Activated naive CD4-positive, alpha-beta T cell treated with anti-CD3 and anti-CD28 coated beads for 36 hours (primary cell): ENCODE measurements at regions not wholly inside any gene's neighbourhood (a gene's known extent, or its start where the extent isn't known, plus 50 kb on each side); places are given as distances from the start of the nearest gene placed in this dataset.
"Not testable (repeated sequence)": the region's sequence is repeated elsewhere in the genome, so short reads cannot be mapped to it uniquely, and the experiment has no call there.

ENCODE experiments used
- CTCF ChIA-PET: fragments of 350-600 bp; sonication (Branson Sonifier 250); formaldehyde crosslinking; loops from one replicate; lab custom pipeline; 2021; ENCODE audit warnings: antibody characterized with exemption; lab: Charles Lee
- DNase-seq: peaks from one replicate; pipeline ENCODE4 v3.0.0-alpha.2; 2020
- H3K27ac Mint-ChIP-seq: one replicate; pipeline ENCODE4 v1.8.0; 2021; ENCODE audit warnings: mild to moderate bottlenecking, mixed read lengths
- H3K27me3 Mint-ChIP-seq: one replicate; pipeline ENCODE4 v1.8.0; 2021; ENCODE audit warnings: low read depth, mixed read lengths
- H3K36me3 Mint-ChIP-seq: one replicate; pipeline ENCODE4 v1.8.0; 2021; ENCODE audit warnings: low read depth, mixed read lengths
- H3K4me1 Mint-ChIP-seq: one replicate; pipeline ENCODE4 v1.8.0; 2021; ENCODE audit warnings: low read depth, mixed read lengths
- H3K4me3 Mint-ChIP-seq: one replicate; pipeline ENCODE4 v1.8.0; 2021; ENCODE audit warnings: mild to moderate bottlenecking, moderate library complexity, mixed read lengths
- H3K9me3 Mint-ChIP-seq: one replicate; pipeline ENCODE4 v1.8.0; 2021; ENCODE audit warnings: mixed read lengths
- intact Hi-C: fragments of 100-400 bp; cut with micrococcal nuclease; formaldehyde crosslinking; loops from one replicate; pipeline ENCODE4 v1.15.1; 2023

DNA sequence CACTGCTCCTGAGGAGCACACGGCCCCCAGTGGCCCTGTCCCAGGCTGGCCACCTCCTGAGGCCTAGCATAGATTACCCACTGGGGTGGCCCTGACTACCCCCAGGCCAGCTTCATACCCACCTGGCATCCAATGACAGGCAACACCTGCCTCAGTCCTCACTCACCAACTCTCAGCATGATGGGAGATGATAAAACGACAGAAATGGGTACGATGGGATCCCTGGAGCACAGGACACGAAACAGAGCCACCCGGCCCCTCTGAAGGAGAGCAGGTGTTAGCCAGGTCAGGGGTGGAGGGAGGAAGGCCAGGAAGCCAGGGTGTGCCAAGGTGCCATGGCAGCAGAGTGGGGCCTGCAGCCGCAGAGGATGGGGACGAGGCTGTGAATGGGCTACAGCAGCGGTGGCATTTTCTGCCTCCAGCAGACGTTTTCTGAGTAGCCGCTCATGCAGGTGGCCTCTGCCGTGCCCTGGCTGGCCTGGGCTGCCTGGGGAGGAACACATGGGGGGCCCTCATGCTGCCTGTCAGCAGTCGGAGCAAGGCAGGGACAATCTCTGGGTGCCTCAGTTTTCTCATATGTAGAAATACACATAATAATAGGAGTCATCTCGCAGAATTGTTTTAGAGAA is 50.2 kb upstream of the FGF3 start:
- peaks cover 14% of the 10 kb centered on the region for H3K27me3 Mint-ChIP-seq
- CTCF ChIA-PET = no interaction called here
- no peak overlapping the region for H3K4me3 Mint-ChIP-seq
- no peaks in the 10 kb centered on the region for H3K4me1 Mint-ChIP-seq
- no peak overlapping the region for H3K27ac Mint-ChIP-seq
- no peaks in the 10 kb centered on the region for H3K36me3 Mint-ChIP-seq
- peaks cover 2% of the 10 kb centered on the region for H3K9me3 Mint-ChIP-seq
- DNase-seq = no peak
- intact Hi-C loops = no loop called here

DNA sequence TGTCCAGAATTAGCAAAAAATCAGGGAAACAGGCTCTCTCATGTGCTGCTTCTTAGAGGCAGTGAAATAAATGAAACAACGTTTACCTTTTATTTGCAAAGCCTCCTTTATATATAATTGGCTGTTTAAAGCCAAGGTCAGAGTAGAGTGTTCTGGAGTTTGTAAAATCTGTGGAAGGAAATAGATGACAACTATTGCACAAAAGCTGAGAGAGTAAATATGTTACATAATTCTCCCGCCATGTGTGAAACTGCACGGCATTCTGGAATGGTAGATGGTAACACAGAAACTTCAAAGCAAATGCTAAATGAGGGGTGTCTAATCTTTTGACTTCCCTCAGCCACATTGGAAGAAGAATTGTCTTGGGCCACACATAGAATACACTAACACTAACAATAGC is 51.5 kb upstream of the FGF3 start:
- peaks cover 2% of the 10 kb centered on the region for H3K9me3 Mint-ChIP-seq
- peaks cover 14% of the 10 kb centered on the region for H3K27me3 Mint-ChIP-seq
- H3K36me3 Mint-ChIP-seq = no peaks in the 10 kb centered on the region
- no peak overlapping the region for H3K4me3 Mint-ChIP-seq
- no peaks in the 10 kb centered on the region for H3K4me1 Mint-ChIP-seq
- intact Hi-C loops = no loop called here
- H3K27ac Mint-ChIP-seq = no peak overlapping the region
- CTCF ChIA-PET = interaction anchor here (0.6 kb wide), 1 partner anchor 771 kb away, joined by 3 read pairs; no protein-coding TSS in a partner anchor
- no peak for DNase-seq

DNA sequence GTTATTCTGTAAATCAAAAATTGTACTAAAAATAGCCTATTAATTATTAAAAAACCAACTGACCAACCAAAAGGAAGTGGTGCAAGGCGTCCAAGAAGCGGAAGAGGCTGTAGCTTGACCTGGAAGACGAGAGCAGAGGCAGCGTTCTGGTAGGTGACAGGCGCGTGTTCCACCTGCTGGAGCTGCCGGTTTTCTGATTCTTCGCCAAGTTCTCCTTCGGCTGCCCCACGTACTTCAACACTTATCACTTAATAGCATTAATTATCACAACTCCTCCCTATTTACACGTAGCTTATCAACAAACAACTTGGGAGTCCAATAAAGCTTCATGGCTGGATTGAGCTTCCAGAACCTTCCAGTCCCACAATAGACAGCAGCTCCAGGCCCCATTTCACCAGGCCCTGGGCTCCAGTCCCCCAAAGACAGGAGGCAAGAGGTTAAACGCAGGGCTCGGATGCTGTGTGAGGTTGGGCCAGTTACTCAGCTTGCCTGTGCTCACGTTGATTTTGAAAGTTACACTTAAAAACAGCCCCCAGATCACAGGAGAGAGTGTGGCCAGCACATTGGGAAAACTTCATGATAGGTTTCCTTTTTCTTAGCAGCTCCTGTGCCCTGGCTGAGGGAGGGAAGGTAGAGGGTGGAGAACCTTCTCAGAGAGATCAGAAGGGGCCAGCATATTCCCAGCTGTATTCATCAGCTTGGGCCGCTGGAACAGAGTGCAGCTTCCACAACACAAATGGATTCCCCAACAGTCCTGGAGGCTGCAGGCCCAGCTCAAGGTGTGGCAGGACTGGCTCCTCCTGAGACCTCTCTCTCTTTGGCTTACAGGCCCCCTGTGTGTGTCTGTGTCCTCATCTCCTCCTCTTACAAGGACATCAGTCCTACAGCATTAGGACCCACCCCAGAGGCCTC is 54.2 kb upstream of the FGF3 start:
- peaks cover 2% of the 10 kb centered on the region for H3K9me3 Mint-ChIP-seq
- CTCF ChIA-PET = interaction anchor here (0.5 to 1.3 kb wide), 2 partner anchors 16 to 124 kb away, joined by 4 to 5 read pairs; no protein-coding TSS in a partner anchor
- H3K27me3 Mint-ChIP-seq = peaks cover 11% of the 10 kb centered on the region
- no peaks in the 10 kb centered on the region for H3K36me3 Mint-ChIP-seq
- no peak overlapping the region for H3K4me3 Mint-ChIP-seq
- no peaks in the 10 kb centered on the region for H3K4me1 Mint-ChIP-seq
- DNase-seq = no peak
- intact Hi-C loops = no loop called here
- no peak overlapping the region for H3K27ac Mint-ChIP-seq

DNA sequence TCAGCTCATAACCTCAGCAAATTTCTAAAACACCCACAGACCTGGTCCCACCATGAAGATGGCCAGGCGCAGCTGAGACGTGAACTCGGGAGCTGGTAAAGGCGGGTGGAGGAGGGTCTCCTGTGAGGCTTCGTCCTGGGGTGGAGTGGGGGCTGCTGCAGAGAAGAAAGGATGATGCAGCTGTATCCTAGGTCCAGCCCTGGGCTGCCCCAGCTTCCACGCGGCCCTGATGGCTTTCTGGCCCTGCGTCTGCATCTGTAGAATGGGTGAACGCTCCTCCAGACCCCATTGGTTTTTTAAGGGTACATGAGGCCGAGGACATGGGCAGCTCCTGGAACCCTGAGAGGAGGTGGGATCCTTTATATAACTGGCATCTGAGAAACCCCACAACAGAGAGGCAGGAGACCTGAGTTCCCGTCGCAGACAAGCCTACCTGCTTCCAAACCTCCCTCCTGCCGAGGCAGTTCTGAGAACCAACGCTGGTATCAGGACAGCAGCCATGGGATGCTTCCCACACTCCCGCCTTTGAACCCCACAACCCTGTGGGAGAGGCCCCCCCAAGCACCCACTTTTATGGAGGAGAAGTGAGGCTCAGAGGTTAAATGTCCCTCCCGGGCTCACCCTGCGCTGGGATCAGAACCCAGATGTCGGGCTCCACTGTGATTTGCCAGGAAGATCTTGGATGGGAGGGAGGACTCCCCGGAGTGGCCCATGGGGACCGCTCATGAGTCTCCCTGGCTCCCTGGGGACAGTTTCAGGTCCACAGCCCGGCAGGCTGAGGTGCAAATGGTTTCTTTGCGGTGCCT is 55.2 kb upstream of the FGF3 start:
- CTCF ChIA-PET = interaction anchor here (1.3 kb wide), 1 partner anchor 15 kb away, joined by 4 read pairs; no protein-coding TSS in a partner anchor
- H3K4me1 Mint-ChIP-seq = no peaks in the 10 kb centered on the region
- peaks cover 2% of the 10 kb centered on the region for H3K9me3 Mint-ChIP-seq
- no peaks in the 10 kb centered on the region for H3K36me3 Mint-ChIP-seq
- intact Hi-C loops = no loop called here
- no peak overlapping the region for H3K27ac Mint-ChIP-seq
- DNase-seq = no peak
- H3K27me3 Mint-ChIP-seq = peaks cover 6% of the 10 kb centered on the region
- H3K4me3 Mint-ChIP-seq = no peak overlapping the region

DNA sequence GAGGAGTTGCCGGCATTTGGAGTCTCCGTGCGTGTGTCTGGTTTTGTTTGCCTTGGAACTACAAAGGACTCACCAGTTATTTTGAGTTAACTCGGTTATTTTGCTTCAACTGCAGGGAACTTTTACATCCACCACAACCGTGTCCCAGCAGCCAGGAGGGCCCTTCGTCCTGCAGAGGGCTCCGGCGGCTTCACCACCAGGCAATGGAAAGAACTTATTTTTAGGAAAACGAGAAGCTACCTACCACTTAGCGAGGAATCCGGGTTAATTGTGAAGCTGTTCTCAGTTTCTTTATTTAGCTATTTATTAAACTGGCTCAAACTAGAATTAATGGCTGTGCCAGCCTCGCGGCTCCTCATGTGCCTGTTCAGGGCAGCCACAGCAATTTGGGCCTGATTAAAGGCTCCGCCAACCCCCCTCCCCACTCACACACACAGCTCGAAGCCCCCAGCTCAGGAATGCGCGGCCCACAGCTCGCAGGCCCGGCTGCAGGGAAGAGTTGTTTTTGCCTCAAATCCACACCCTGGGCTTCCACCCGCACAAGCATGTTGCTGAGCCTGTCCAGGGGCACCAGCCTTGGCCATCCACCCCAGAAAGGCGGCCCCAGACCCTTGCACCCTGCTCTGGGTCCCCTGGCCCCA is 55.9 kb upstream of the FGF3 start:
- no peak overlapping the region for H3K27ac Mint-ChIP-seq
- H3K36me3 Mint-ChIP-seq = no peaks in the 10 kb centered on the region
- H3K27me3 Mint-ChIP-seq = peaks cover 6% of the 10 kb centered on the region
- no peak for DNase-seq
- peaks cover 2% of the 10 kb centered on the region for H3K9me3 Mint-ChIP-seq
- intact Hi-C loops = no loop called here
- CTCF ChIA-PET = no interaction called here
- no peak overlapping the region for H3K4me3 Mint-ChIP-seq
- H3K4me1 Mint-ChIP-seq = no peaks in the 10 kb centered on the region

DNA sequence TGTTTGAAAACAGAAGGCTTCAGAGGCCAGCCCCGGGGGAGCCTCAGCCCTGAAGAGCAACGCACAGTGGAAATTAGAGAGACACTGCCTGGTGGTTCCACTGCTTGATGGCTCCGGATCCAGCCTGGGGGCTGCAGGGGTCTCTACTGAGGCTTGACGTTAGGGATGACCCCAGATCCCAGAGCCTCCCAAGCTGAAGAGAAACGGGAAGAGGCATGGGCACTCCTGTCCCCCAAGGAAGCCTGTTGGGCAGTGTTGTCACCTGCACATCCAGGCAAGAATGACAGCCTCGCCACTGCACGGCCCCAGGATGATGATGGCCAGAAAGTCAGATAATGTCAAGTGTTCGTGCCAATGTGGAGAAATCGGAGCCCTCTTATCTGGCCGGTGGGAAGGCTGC is 56.8 kb upstream of the FGF3 start:
- H3K4me1 Mint-ChIP-seq = no peaks in the 10 kb centered on the region
- no peaks in the 10 kb centered on the region for H3K36me3 Mint-ChIP-seq
- intact Hi-C loops = no loop called here
- H3K9me3 Mint-ChIP-seq = peaks cover 2% of the 10 kb centered on the region
- H3K4me3 Mint-ChIP-seq = no peak overlapping the region
- H3K27me3 Mint-ChIP-seq = peaks cover 6% of the 10 kb centered on the region
- CTCF ChIA-PET = no interaction called here
- no peak for DNase-seq
- H3K27ac Mint-ChIP-seq = no peak overlapping the region

DNA sequence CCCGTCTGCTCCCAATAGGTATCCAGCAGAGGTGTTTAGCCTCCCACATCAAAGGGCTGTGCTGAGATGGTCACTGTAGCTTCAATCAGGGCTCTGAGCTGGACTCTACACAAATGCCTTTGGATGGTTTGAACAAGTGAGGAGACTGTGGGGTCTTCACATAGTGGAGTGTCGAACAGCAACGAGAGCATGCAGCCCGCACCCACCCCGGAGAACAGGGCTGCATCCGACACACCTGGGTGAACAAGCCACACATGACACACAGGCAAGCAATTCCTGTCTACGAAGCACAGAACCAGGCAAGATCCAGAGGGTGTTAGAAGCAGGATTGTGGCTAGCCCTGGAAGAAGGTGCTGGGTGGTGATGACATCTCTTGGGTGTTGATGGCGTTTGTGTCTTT is 58.0 kb upstream of the FGF3 start:
- H3K9me3 Mint-ChIP-seq = peaks cover 2% of the 10 kb centered on the region
- intact Hi-C loops = no loop called here
- H3K36me3 Mint-ChIP-seq = no peaks in the 10 kb centered on the region
- no peak overlapping the region for H3K4me3 Mint-ChIP-seq
- CTCF ChIA-PET = no interaction called here
- H3K27ac Mint-ChIP-seq = no peak overlapping the region
- H3K4me1 Mint-ChIP-seq = no peaks in the 10 kb centered on the region
- H3K27me3 Mint-ChIP-seq = peaks cover 6% of the 10 kb centered on the region
- DNase-seq = no peak

DNA sequence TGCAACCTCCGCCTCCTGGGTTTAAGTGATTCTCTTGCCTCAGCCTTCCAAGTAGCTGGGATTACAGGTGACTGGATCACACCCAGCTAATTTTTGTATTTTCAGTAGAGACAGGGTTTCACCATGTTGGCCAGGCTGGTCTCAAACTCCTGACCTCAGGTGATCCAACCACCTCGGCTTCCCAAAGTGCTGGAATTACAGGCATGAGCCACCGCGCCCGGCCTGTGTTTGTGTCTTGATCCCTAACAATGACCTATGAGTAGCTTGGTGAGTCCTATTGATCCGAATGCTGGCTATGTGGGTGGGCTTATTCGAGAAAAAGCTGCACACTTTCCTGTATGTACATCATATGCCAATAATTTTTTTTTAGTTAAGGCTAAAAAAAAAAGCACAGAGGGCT is 58.5 kb upstream of the FGF3 start:
- H3K27ac Mint-ChIP-seq, H3K9me3 Mint-ChIP-seq, H3K27me3 Mint-ChIP-seq, H3K4me3 Mint-ChIP-seq, intact Hi-C loops, H3K36me3 Mint-ChIP-seq, DNase-seq, H3K4me1 Mint-ChIP-seq: not testable (repeated sequence)
- CTCF ChIA-PET = interaction anchor here (0.6 to 1.0 kb wide), 2 partner anchors 11 to 33 kb away, joined by 3 read pairs; no protein-coding TSS in a partner anchor

DNA sequence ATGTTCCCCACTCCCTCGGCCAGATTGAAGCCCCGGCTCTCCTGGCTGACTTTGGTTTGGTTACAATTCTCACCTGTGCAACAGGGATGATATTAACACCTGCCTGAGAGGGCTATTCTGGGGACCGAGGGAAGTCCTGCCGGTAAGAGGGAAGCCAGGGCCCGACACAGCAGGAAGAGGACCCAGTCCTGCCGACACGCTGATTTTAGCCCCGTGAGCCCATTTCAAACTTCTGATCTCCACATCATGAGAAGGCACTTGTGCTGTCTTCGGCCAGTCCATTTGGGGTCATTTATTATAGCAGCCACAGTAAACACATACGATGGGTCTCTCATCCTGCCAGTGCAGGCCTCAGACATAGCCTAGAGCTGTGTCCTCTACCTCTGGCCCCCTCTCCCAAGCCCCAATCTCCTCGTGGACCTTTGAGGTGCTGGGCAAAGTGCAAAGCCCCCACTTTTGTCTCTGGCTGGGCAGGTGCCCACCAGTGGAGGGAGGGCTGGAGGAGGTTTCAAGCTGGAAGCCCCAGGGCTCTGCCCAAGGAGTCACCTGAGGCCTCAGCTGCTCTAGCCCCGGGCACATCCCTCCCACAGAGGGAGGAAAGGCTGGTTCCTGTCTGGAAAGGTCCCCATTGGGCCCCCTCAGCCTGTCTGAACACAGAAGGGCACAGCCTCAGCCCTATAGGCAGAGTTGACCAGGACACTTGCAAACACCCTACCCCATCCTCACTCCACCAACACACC is 59.1 kb upstream of the FGF3 start:
- no peaks in the 10 kb centered on the region for H3K36me3 Mint-ChIP-seq
- no peaks in the 10 kb centered on the region for H3K9me3 Mint-ChIP-seq
- H3K27ac Mint-ChIP-seq = no peak overlapping the region
- peaks cover 3% of the 10 kb centered on the region for H3K27me3 Mint-ChIP-seq
- intact Hi-C loops = no loop called here
- H3K4me1 Mint-ChIP-seq = no peaks in the 10 kb centered on the region
- no peak for DNase-seq
- no peak overlapping the region for H3K4me3 Mint-ChIP-seq
- CTCF ChIA-PET = interaction anchor here (0.5 to 1.0 kb wide), 4 partner anchors 10 to 192 kb away, joined by 3 to 8 read pairs (median 3); no protein-coding TSS in a partner anchor

DNA sequence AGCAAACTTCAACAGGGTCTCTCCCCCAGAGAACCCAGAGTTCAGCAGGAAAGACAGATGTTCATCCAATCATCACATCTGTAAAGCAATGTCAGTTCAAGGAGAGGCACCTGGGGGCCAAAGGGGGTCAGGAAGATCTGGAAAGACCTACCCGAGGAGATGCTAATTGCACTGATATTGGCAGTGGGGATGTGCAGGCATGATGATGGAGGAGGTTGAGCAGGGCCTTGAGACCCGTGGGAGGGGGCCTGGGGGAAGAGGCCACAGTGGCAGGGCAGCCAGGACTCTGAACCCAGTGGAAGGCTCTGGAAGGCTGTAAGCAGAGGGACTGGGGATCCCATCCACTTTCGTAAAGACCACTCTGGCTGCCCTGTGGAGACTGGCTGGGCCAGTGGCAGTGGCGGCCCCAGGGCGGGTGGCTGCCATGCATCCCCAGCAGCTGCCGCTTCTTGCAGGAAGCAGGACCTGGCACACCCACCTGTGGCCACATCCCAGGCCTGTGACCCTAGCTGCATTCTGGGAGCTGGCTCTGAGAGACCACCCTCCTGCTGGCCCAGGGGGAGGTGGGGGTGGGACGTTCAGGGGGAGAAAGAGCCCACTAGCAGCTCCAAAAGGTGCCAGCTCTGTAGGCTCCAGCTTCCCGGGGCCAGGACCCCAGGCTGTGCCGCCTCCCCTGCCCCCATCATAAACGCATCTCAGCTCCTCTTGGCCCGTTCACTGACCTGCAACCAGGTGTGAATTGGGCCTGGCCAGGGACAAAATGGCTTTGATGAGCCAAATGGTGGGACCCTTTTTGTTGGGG is 59.9 kb upstream of the FGF3 start:
- Mint-ChIP-seq H3K4me3 (no peak overlapping the region), H3K4me1 (no peaks in the 10 kb centered on the region), H3K27ac (no peak overlapping the region), H3K27me3 (peaks cover 3% of the 10 kb centered on the region), H3K9me3 (no peaks in the 10 kb centered on the region), H3K36me3 (no peaks in the 10 kb centered on the region)
- intact Hi-C loops = no loop called here
- no peak for DNase-seq
- CTCF ChIA-PET = interaction anchor here (0.6 to 1.0 kb wide), 2 partner anchors 10 to 193 kb away, joined by 3 to 8 read pairs; no protein-coding TSS in a partner anchor

DNA sequence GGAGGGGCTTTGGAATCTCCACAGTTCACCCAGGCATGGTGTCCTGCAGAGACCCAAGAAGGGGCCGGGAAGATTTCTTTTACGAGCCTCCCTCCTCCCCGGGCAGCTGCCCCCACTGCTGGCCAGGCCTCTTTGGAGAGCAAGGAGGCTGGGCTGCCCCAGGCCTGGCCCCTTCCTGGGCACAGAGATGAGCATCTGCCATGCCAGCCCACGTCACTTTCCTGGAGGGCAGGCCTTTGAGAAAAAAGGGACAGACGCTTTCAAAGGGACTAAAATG is 60.5 kb upstream of the FGF3 start:
- CTCF ChIA-PET = interaction anchor here (1.0 kb wide), 1 partner anchor 9 kb away, joined by 3 read pairs; no protein-coding TSS in a partner anchor
- intact Hi-C loops = no loop called here
- no peak for DNase-seq
- H3K4me1 Mint-ChIP-seq = no peaks in the 10 kb centered on the region
- no peak overlapping the region for H3K4me3 Mint-ChIP-seq
- H3K9me3 Mint-ChIP-seq = no peaks in the 10 kb centered on the region
- peaks cover 3% of the 10 kb centered on the region for H3K27me3 Mint-ChIP-seq
- no peak overlapping the region for H3K27ac Mint-ChIP-seq
- no peaks in the 10 kb centered on the region for H3K36me3 Mint-ChIP-seq
